K562 (cell line): ENCODE measurements at regions not wholly inside any gene's neighbourhood (a gene's known extent, or its start where the extent isn't known, plus 50 kb on each side); places are given as distances from the start of the nearest gene placed in this dataset.

Source experiments
- ATAC-seq: fragments of 200-7000 bp; cut with Tn5 transposase; 3 replicates; pipeline ENCODE4 v1.9.1; 2020; ENCODE audit warnings: moderate library complexity
- BruUV-seq: library from RNA; stranded (reverse); fragments of 400-500 nt; replicated peaks from 2 replicates; lab custom pipeline; 2021; lab: Mats Ljungman, UMichigan
- CTCF ChIA-PET: fragments of 300-600 bp; formaldehyde crosslinking; extraction: SDS; loops from one replicate; lab custom pipeline; 2021; ENCODE audit warnings: low intra/inter-chr PET ratio; lab: Yijun Ruan, JAX
- POLR2A ChIA-PET: fragments of 300-600, 350-650 bp; sonication (Branson Sonifier 250); formaldehyde crosslinking; extraction: SDS; loops from one replicate; lab custom pipeline; 2021; ENCODE audit warnings: antibody characterized with exemption, inconsistent platforms; lab: Yijun Ruan, JAX
- DNase-seq, 4 experiments: peaks; one replicate each; pipeline versions ENCODE4 v3.0.0 to v3.0.0-alpha.2; 2011 to 2018; ENCODE audit warnings: low spot score in 3 of 4, mixed read lengths in 3 of 4; ENCODE audit errors: extremely low read depth in 1 of 4
- FAIRE-seq: peaks from 2 replicates; lab custom pipeline; 2011; peaks lifted over from hg19 to GRCh38; lab: Jason Lieb, UNC
- H2AFZ ChIP-seq: 2 replicates; pipeline ENCODE4 v1.6.0; 2011; ENCODE audit warnings: low read depth, low read length, control low read depth, inconsistent platforms
- H3K27ac ChIP-seq: fragments of 200-600 bp; 3 replicates; pipeline ENCODE4 v1.8.0; 2011; ENCODE audit warnings: low read depth, mild to moderate bottlenecking, control low read depth, inconsistent platforms, low read length, moderate library complexity, mixed read lengths; ENCODE audit errors: extremely low read depth
- H3K27me3 ChIP-seq, 2 experiments: fragments of 300-600 bp in 1 of 2; 2 replicates in 1 of 2; 3 replicates in 1 of 2; pipeline versions ENCODE4 v1.6.0 to v1.8.0; 2011; ENCODE audit warnings: inconsistent platforms in 2 of 2, low read length in 2 of 2, mild to moderate bottlenecking in 1 of 2, mixed read lengths in 1 of 2, moderate library complexity in 1 of 2; ENCODE audit not compliant: control insufficient read depth in 2 of 2, insufficient read depth in 2 of 2
- H3K36me3 ChIP-seq: fragments of 300-600 bp; 3 replicates; pipeline ENCODE4 v1.8.0; 2011; ENCODE audit warnings: mild to moderate bottlenecking, low read length, inconsistent platforms; ENCODE audit not compliant: control insufficient read depth, insufficient read depth
- H3K4me1 ChIP-seq, 2 experiments: fragments of 200-600 bp in 1 of 2; replicated peaks in 1 of 2; 2 replicates in 1 of 2; 3 replicates in 1 of 2; pipeline versions ENCODE4 v1.5.1 to v1.8.0; 2011; ENCODE audit warnings: inconsistent platforms in 2 of 2, low read length in 2 of 2, mild to moderate bottlenecking in 1 of 2, mixed read lengths in 1 of 2, moderate library complexity in 1 of 2; ENCODE audit not compliant: control insufficient read depth in 2 of 2, insufficient read depth in 2 of 2
- H3K4me2 ChIP-seq: 2 replicates; pipeline ENCODE4 v1.6.1; 2011; ENCODE audit warnings: low read length, control low read depth, inconsistent platforms, mixed read lengths; ENCODE audit not compliant: insufficient read depth
- H3K4me3 ChIP-seq: fragments of 200-600 bp; sonication (generic), shearing (Covaris generic); 2 replicates; pipeline ENCODE4 v1.5.1; 2016; ENCODE audit warnings: control low read depth, inconsistent platforms
- H3K79me2 ChIP-seq: fragments of 200-600 bp; 3 replicates; pipeline ENCODE4 v1.8.0; 2011; ENCODE audit warnings: low read length, inconsistent platforms; ENCODE audit not compliant: control insufficient read depth, insufficient read depth
- H3K9ac ChIP-seq, 2 experiments: 2 replicates each; pipeline versions ENCODE4 v1.6.0 to v1.6.1; 2011; ENCODE audit warnings: low read depth in 2 of 2, low read length in 2 of 2, control low read depth in 1 of 2, inconsistent platforms in 1 of 2, mild to moderate bottlenecking in 1 of 2, mixed read lengths in 1 of 2; ENCODE audit not compliant: insufficient read depth in 1 of 2
- H3K9me1 ChIP-seq: one replicate; pipeline ENCODE4 v1.6.0; 2011; ENCODE audit warnings: inconsistent platforms, mild to moderate bottlenecking, low read length, moderate library complexity; ENCODE audit not compliant: control insufficient read depth, insufficient read depth
- H3K9me3 ChIP-seq: replicated peaks from 2 replicates; pipeline ENCODE4 v1.5.1; 2011; ENCODE audit warnings: low read depth, low read length, inconsistent platforms; ENCODE audit not compliant: control insufficient read depth, insufficient read depth
- H4K20me1 ChIP-seq: replicated peaks from 2 replicates; pipeline ENCODE4 v1.6.1; 2011; ENCODE audit warnings: low read length, inconsistent platforms, mixed read lengths; ENCODE audit not compliant: control insufficient read depth, insufficient read depth
- FOXK2 ChIP-seq, 2 experiments: fragments of 450-650 bp; IDR thresholded peaks in 1 of 2; conservative IDR thresholded peaks in 1 of 2; 2 replicates each; pipeline ENCODE4 v1.6.1; 2016; ENCODE audit warnings: low read depth in 2 of 2, mild to moderate bottlenecking in 1 of 2
- KDM1A ChIP-seq, 2 experiments: fragments of 450-650 bp; IDR thresholded peaks; 2 replicates each; pipeline ENCODE4 v1.6.1; 2016; ENCODE audit warnings: mild to moderate bottlenecking in 2 of 2
- RBM25 ChIP-seq: fragments of 200-400 bp; formaldehyde crosslinking; IDR thresholded peaks from 2 replicates; pipeline ENCODE4 v1.6.1; 2018; ENCODE audit warnings: low read length, low read depth, moderate library complexity; ENCODE audit not compliant: severe bottlenecking
- UBTF ChIP-seq, 2 experiments: IDR thresholded peaks; 2 replicates each; pipeline ENCODE4 v1.6.1; 2012; ENCODE audit warnings: improper control_type of control experiment in 2 of 2, low read depth in 2 of 2, low read length in 2 of 2, borderline replicate concordance in 1 of 2
- ZNF146 ChIP-seq: IDR thresholded peaks from one replicate; pipeline ENCODE4 v1.6.1; 2018; ENCODE audit warnings: missing compliant biosample characterization; ENCODE audit not compliant: unreplicated experiment
- WGBS: fragments of 100-300 bp; shearing (Covaris generic); methylation state at CpG from one replicate; pipeline ENCODE4 v1.1.6; 2016; ENCODE audit warnings: low coverage, mixed read lengths; ENCODE audit not compliant: insufficient coverage; ENCODE audit errors: missing lambda C conversion rate; 5-methylcytosine and 5-hydroxymethylcytosine counted together
- in situ Hi-C: fragments of 300-500 bp; cut with MboI; formaldehyde crosslinking; loops from 4 replicates; pipeline ENCODE4 v1.15.0; 2018; ENCODE audit warnings: inconsistent platforms, mixed read lengths
- intact Hi-C: fragments of 100-400 bp; cut with micrococcal nuclease; formaldehyde crosslinking; loops from 2 replicates; pipeline ENCODE4 v1.14.2; 2022

- TF ChIP-seq FOXK2 (conservative IDR thresholded peaks at IDR 0.05 in 1 of 2, IDR thresholded peaks at IDR 0.05 in 1 of 2; ENCODE audit: low read depth in 2 of 2) (no peak), UBTF (IDR thresholded peaks at IDR 0.05; ENCODE audit: borderline replicate concordance in 1 of 2, low read depth in 2 of 2, low read length in 2 of 2) (no peak), KDM1A (IDR thresholded peaks at IDR 0.05) (0 out of 4 replicates have a peak, but pooled peaks of 1 of the 2 experiments have one; percentile 12), ZNF146 (CRISPR knock-in tag) (peak; percentile 95), RBM25 (peak; percentile 60)
- no peak overlapping the region for H3K9ac ChIP-seq
- H3K27ac ChIP-seq: no peak overlapping the region
- H3K4me3 ChIP-seq: no peak overlapping the region
- H3K9me3 ChIP-seq: no peaks in the 10 kb centered on the region
- H3K4me2 ChIP-seq: no peak overlapping the region
- no peaks in the 10 kb centered on the region for H3K27me3 ChIP-seq
- no TSS peak for BruUV-seq
- POLR2A ChIA-PET: no interaction called here
- no peaks in the 10 kb centered on the region; the same call in 2 of the 3 replicates for H3K36me3 ChIP-seq
- WGBS: 59% methylated on average over 1 of the region's 1 CpG
- peaks cover 62% of the 10 kb centered on the region for H3K79me2 ChIP-seq
- no peaks in the 10 kb centered on the region for H3K4me1 ChIP-seq
- no peaks in the 10 kb centered on the region for H4K20me1 ChIP-seq
- H3K9me1 ChIP-seq: no peaks in the 10 kb centered on the region
- no peak for ATAC-seq
- DNase-seq: no peak
- no peak for FAIRE-seq
- H2AFZ ChIP-seq: no peak overlapping the region
- CTCF ChIA-PET: no interaction called here
- intact Hi-C loops: no loop called here
- in situ Hi-C loops: no loop called here
These were observed 519.2 kb upstream of the REG3G start for GRCh38 chr2:78506301-78506700.
